GM18498 (cell line): ENCODE measurements at regions not wholly inside any gene's neighbourhood (a gene's known extent, or its start where the extent isn't known, plus 50 kb on each side); places are given as distances from the start of the nearest gene placed in this dataset.
A peak's percentile ranks its signal among the peaks of the same experiment; 100 is the strongest.

Source experiments
- ATAC-seq: cut with Tn5 transposase; IDR thresholded peaks from one replicate; pipeline ENCODE4 v1.9.1; 2021; ENCODE audit warnings: mild to moderate bottlenecking, moderate library complexity; ENCODE audit not compliant: unreplicated experiment

DNA sequence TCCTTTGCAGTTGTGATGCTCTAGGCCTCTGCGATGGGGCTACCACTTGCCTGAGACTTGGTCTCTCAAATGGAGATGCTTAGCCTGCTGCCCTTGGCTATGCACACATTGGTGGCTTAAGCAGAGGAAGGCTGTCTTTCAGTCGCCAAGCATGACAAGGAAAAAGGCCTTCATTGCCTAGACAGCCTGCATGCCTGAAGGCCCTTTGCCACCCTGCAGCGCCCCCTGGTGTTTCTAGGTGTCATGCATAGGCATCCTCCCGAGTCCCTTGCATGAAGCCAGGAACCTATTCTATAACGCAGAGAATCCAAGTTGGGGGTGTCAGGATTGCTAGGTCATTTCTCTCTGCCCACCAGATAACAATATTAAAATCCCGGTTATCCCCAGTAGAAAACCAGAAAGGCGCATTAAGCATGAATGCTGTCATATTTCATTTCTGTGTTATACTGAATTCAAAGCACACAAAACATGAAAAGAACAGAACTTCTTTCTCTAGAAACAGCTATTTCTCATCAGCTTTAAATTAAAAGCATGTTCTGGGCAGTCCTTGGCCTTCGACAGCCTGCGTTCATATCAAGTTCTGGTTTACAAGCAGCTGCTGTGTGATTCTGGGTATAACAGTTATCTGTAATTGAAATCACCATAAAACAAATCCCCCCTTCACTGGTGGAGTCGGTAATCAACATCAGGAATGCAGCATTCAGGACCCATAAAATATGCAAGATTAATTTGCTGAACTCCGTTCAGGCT, 59.7 kb upstream of the TRPC7 start:
- peak; percentile 78 for ATAC-seq

DNA sequence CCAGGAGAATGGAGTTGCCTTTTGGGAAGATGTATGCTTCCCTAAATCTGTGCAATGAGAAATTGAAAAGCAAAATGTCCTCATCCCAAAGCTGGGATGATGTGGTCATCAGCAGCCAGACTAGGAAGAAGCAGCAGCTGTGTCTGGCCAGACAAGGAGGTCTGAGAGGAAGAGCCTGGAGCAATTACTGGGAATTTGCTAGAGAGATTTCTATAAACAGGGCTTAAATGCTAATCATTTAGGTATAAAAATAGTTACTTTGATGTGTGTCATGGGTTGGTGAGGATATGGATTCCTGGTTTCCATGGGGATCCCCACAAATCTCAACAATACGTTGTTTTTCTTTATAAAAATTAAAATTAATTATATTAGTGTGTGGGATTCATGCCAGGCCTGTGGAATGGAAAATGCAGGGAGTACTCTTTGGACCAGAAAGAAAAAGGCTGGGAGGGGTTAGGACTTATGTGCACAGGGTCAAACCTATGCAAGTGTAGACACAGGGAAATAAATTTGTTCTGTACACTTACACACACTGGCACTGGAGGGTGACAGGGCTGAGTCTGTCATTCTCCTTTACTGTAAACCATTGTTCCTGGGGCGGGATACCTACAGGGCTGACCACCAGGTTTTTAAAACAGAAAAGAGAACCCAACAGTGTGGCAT, 58.7 kb upstream of the TRPC7 start:
- ATAC-seq, result no peak

DNA sequence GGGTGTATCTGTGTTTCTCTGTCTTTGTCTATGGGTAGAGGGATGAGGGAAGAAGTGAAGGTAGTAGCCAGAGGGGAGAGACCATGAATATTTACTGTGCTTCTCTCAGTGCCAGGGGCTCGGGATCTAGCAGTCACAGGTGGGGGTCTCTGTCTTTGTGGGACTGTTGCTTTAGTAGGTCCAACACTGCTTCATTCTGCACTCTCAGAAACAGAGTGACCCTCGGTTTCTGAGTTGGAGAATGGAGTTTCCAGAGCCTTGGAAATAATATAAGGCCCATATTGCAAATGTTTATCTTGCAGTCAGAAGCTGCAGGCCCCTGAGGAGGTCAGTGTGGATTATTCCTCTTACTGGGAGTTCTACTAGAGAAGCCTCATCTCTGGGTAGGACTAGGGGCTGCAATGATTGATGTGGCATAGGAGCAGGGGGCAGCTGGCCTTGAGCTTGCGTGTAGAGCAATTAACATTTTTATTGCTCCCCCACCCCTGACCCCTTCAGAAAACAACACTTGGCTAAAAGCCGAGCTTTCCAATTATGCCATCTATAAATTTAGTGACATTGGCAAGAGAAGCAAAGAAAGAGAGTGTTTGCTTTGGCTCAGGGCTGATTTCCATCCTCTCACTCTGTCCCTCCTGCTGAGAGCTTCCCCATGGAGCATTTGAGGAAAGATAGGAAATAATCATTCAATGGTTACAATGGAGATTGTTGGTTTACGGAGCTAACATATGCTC, 55.0 kb upstream of the TRPC7 start:
- ATAC-seq, result no peak

DNA sequence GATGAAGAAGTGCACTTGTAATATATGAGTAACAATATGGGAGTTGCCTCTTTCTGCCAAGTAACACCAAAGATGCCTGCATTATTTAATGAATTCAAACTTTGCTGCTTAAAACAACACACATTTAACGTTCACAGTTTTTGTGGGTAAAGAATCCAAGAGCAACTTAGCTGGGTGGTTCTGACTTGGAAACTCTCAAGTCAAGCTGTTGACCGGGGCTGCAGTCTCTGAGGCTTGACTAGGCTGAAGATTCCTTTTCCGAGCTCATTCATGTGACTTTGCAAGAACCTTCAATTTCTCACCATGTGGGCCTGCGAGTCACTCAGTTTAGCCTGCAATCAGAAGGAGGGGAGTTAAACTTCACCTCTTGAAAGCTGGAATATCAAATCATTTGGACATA, 53.0 kb upstream of the TRPC7 start:
- ATAC-seq, result no peak
